SU-DHL-6 (cell line): ENCODE measurements at regions not wholly inside any gene's neighbourhood (a gene's known extent, or its start where the extent isn't known, plus 50 kb on each side); places are given as distances from the start of the nearest gene placed in this dataset.

Source experiments
- H2AFZ ChIP-seq: fragments of 200-600 bp; sonication (generic); 2 replicates; pipeline ENCODE4 v1.6.1; 2014; ENCODE audit warnings: low read depth, mild to moderate bottlenecking, moderate library complexity, mixed read lengths, antibody characterized with exemption, low read length; ENCODE audit not compliant: severe bottlenecking
- H3F3A ChIP-seq: fragments of 200-600 bp; shearing (Covaris generic); 2 replicates; pipeline ENCODE4 v1.6.0; 2016; ENCODE audit warnings: antibody characterized with exemption, mild to moderate bottlenecking; ENCODE audit not compliant: insufficient read depth
- H3K27ac ChIP-seq: fragments of 200-600 bp; sonication (generic); 2 replicates; pipeline ENCODE4 v1.5.1; 2016; ENCODE audit warnings: low read depth, mild to moderate bottlenecking, low read length, moderate library complexity, mixed read lengths
- H3K27me3 ChIP-seq: fragments of 200-600 bp; sonication (generic), shearing (Covaris generic); 2 replicates; pipeline ENCODE4 v1.6.0; 2014; ENCODE audit warnings: mild to moderate bottlenecking, low read length
- H3K36me3 ChIP-seq: fragments of 200-600 bp; sonication (generic); 2 replicates; pipeline ENCODE4 v1.6.1; 2014; ENCODE audit warnings: mild to moderate bottlenecking, low read length, mixed read lengths
- H3K4me2 ChIP-seq: fragments of 300-600, 200-600 bp; shearing (Covaris generic), sonication (generic); 2 replicates; pipeline ENCODE4 v1.6.0; 2014; ENCODE audit warnings: low read length, low read depth, mild to moderate bottlenecking; ENCODE audit not compliant: poor library complexity, severe bottlenecking
- H3K4me3 ChIP-seq: fragments of 200-600 bp; sonication (generic); 2 replicates; pipeline ENCODE4 v1.5.1; 2014; ENCODE audit warnings: antibody characterized with exemption, low read length, mild to moderate bottlenecking, mixed read lengths; ENCODE audit not compliant: insufficient read depth, poor library complexity, severe bottlenecking
- H3K79me2 ChIP-seq: fragments of 200-600 bp; sonication (generic); 2 replicates; pipeline ENCODE4 v1.6.1; 2014; ENCODE audit warnings: mild to moderate bottlenecking, low read length, moderate library complexity; ENCODE audit not compliant: insufficient read depth
- H3K9ac ChIP-seq: fragments of 200-600 bp; sonication (generic); 2 replicates; pipeline ENCODE4 v1.7.0; 2014; ENCODE audit warnings: mild to moderate bottlenecking, low read length
- H3K9me2 ChIP-seq: fragments of 200-600 bp; sonication (generic); replicated peaks from 2 replicates; pipeline ENCODE4 v1.6.1; 2014; ENCODE audit warnings: low read length; ENCODE audit not compliant: insufficient read depth
- H3K9me3 ChIP-seq: fragments of 200-600 bp; sonication (generic); 2 replicates; pipeline ENCODE4 v1.6.1; 2014; ENCODE audit warnings: low read length, mixed read lengths; ENCODE audit not compliant: insufficient read depth
- H4K20me1 ChIP-seq: fragments of 200-600 bp; sonication (generic); 2 replicates; pipeline ENCODE4 v1.6.1; 2014; ENCODE audit warnings: low read depth, mild to moderate bottlenecking, antibody characterized with exemption, low read length, moderate library complexity, mixed read lengths
- CTCF ChIP-seq: fragments of 200-600 bp; sonication (generic); IDR thresholded peaks from one replicate; pipeline ENCODE4 v1.5.1; 2017; ENCODE audit warnings: antibody characterized with exemption, mild to moderate bottlenecking, low read length, moderate library complexity; ENCODE audit not compliant: insufficient read depth, poor library complexity, severe bottlenecking
- EZH2phosphoT487 ChIP-seq: fragments of 200-600 bp; sonication (generic), shearing (Covaris generic); conservative IDR thresholded peaks from 2 replicates; pipeline ENCODE4 v1.6.1; 2018; ENCODE audit warnings: mild to moderate bottlenecking, antibody characterized with exemption, low read length, moderate library complexity, mixed read lengths

GRCh38 chr21:16438761-16439160 lies 709.0 kb downstream of the USP25 start:
- H3K4me3 ChIP-seq: no peak overlapping the region
- no peaks in the 10 kb centered on the region for H3K9me3 ChIP-seq
- no peak overlapping the region for H3K4me2 ChIP-seq
- H3K27ac ChIP-seq: no peak overlapping the region
- TF ChIP-seq CTCF (no peak), EZH2phosphoT487 (no peak)
- H2AFZ ChIP-seq: no peak overlapping the region
- H3K36me3 ChIP-seq: no peaks in the 10 kb centered on the region
- H3F3A ChIP-seq: no peaks in the 10 kb centered on the region
- H3K79me2 ChIP-seq: no peaks in the 10 kb centered on the region
- no peak overlapping the region for H3K9ac ChIP-seq
- H4K20me1 ChIP-seq: no peaks in the 10 kb centered on the region
- no peaks in the 10 kb centered on the region for H3K9me2 ChIP-seq
- H3K27me3 ChIP-seq: no peaks in the 10 kb centered on the region

GRCh38 chr21:16441789-16442188 lies 712.0 kb downstream of the USP25 start:
- Histone ChIP-seq H3K9ac (no peak overlapping the region), H3K79me2 (no peaks in the 10 kb centered on the region), H4K20me1 (no peaks in the 10 kb centered on the region), H3K9me2 (no peaks in the 10 kb centered on the region), H3K4me3 (no peak overlapping the region), H3K9me3 (no peaks in the 10 kb centered on the region), H3K27ac (no peak overlapping the region), H3K27me3 (no peaks in the 10 kb centered on the region), H3K36me3 (no peaks in the 10 kb centered on the region), H2AFZ (no peak overlapping the region), H3K4me2 (no peak overlapping the region), H3F3A (no peaks in the 10 kb centered on the region)
- TF ChIP-seq CTCF (no peak), EZH2phosphoT487 (no peak)

GRCh38 chr21:16454399-16454798 lies 724.6 kb downstream of the USP25 start:
- H3K79me2 ChIP-seq: no peaks in the 10 kb centered on the region
- H3K27ac ChIP-seq: no peak overlapping the region
- H3F3A ChIP-seq: no peaks in the 10 kb centered on the region
- no peak overlapping the region for H3K4me2 ChIP-seq
- H3K27me3 ChIP-seq: no peaks in the 10 kb centered on the region
- no peaks in the 10 kb centered on the region for H3K36me3 ChIP-seq
- H3K9me3 ChIP-seq: no peaks in the 10 kb centered on the region
- H4K20me1 ChIP-seq: no peaks in the 10 kb centered on the region
- no peak overlapping the region for H3K9ac ChIP-seq
- H2AFZ ChIP-seq: no peak overlapping the region
- no peaks in the 10 kb centered on the region for H3K9me2 ChIP-seq
- TF ChIP-seq CTCF (no peak), EZH2phosphoT487 (no peak)
- no peak overlapping the region for H3K4me3 ChIP-seq
